ENCODE measurements at regions not wholly inside any gene's neighbourhood (a gene's known extent, or its start where the extent isn't known, plus 50 kb on each side); places are given as distances from the start of the nearest gene placed in this dataset.

GRCh38 chr9:27749838-27750237, 176.6 kb upstream of the C9orf72 start:
- peak overlapping the region; percentile 46; the same call in 1 of the 2 replicates for H3K27ac ChIP-seq (ENCODE audit: low read depth, low read length)
- peak; percentile 51 to 69 for DNase-seq (ENCODE audit: low read depth in 1 of 2, low spot score in 2 of 2)
- no peak overlapping the region for H4K5ac ChIP-seq (ENCODE audit: insufficient read length, low read depth, low read length)
- no peak overlapping the region for H4K8ac ChIP-seq (ENCODE audit: extremely low read depth, insufficient read depth, low read length)
- H3K4me2 ChIP-seq (ENCODE audit: insufficient read depth in 1 of 2, low read depth in 2 of 2, low read length in 2 of 2) = peak overlapping the region; percentile 45 to 56; a peak in 3 of 4 replicates
- peak overlapping the region; percentile 15 for H2BK20ac ChIP-seq (ENCODE audit: low read length)
- H4K20me1 ChIP-seq (replicated peaks in 1 of 2; ENCODE audit: control insufficient read depth in 1 of 2, insufficient read depth in 2 of 2, low read length in 2 of 2) = no peaks in the 10 kb centered on the region
- peaks cover 7 to 23% (median 14%) of the 10 kb centered on the region in 4 experiments for H3K4me1 ChIP-seq (replicated peaks in 1 of 4; ENCODE audit: control insufficient read depth in 3 of 4, insufficient read depth in 4 of 4, low read length in 3 of 4)
- H3K79me2 ChIP-seq (ENCODE audit: control insufficient read depth in 1 of 2, insufficient read depth in 2 of 2, low read length in 2 of 2) = no peaks in the 10 kb centered on the region
- no peak overlapping the region for H3K14ac ChIP-seq (ENCODE audit: insufficient read length)
- peak overlapping the region; percentile 30 for H2BK120ac ChIP-seq (replicated peaks; ENCODE audit: low read depth, low read length)
- H3K18ac ChIP-seq (ENCODE audit: extremely low read depth, low read length) = 0 out of 2 replicates have a peak overlapping the region, but pooled peaks have one; percentile 4
- no peaks in the 10 kb centered on the region for H3K27me3 ChIP-seq (replicated peaks in 1 of 4; ENCODE audit: control insufficient read depth in 3 of 4, extremely low read depth in 1 of 4, insufficient read depth in 3 of 4, low read length in 3 of 4)
- no peak overlapping the region for H2AFZ ChIP-seq (ENCODE audit: low read length)
- peak; percentile 98 for FAIRE-seq
- H2BK12ac ChIP-seq (ENCODE audit: low read depth, low read length) = peak overlapping the region; percentile 80
- H3K4me3 ChIP-seq (ENCODE audit: extremely low read depth in 1 of 4, insufficient read depth in 2 of 4, low read depth in 3 of 4, low read length in 4 of 4) = peak overlapping the region in 1 of 4 experiments; percentile 16; a peak in 1 of 8 replicates
- no peaks in the 10 kb centered on the region for H3K23me2 ChIP-seq (ENCODE audit: low read depth, low read length)
- no peaks in the 10 kb centered on the region for H3K79me1 ChIP-seq (ENCODE audit: low read depth, low read length)
- H3K36me3 ChIP-seq (ENCODE audit: control insufficient read depth in 2 of 4, insufficient read depth in 4 of 4, low read length in 3 of 4) = no peaks in the 10 kb centered on the region
- peak overlapping the region; percentile 69; the same call in 1 of the 2 replicates for H2BK5ac ChIP-seq (ENCODE audit: low read depth, low read length)
- H2AK5ac ChIP-seq (ENCODE audit: low read depth, low read length) = 0 out of 2 replicates have a peak overlapping the region, but pooled peaks have one; percentile 7
- H2BK15ac ChIP-seq (ENCODE audit: low read length) = no peak overlapping the region
- peak overlapping the region; percentile 2 for H3K56ac ChIP-seq (replicated peaks; ENCODE audit: insufficient read length, low read depth, low read length)
- CTCF ChIA-PET (ENCODE audit: partially characterized antibody) = interaction anchor here (1.6 kb wide), 1 partner anchor 23 kb away, joined by 3 read pairs; no protein-coding TSS in a partner anchor
- H3K4ac ChIP-seq (replicated peaks; ENCODE audit: insufficient read length, low read depth, low read length) = no peak overlapping the region
- H3K23ac ChIP-seq (ENCODE audit: insufficient read length) = no peak overlapping the region
- POLR2A ChIA-PET (ENCODE audit: partially characterized antibody) = no interaction called here
- no peaks in the 10 kb centered on the region for H3K9me3 ChIP-seq (ENCODE audit: insufficient read depth in 2 of 2, low read depth in 1 of 2, low read length in 1 of 2)
- H4K91ac ChIP-seq (replicated peaks; ENCODE audit: insufficient read length, low read length) = no peak overlapping the region
- H3K9ac ChIP-seq (replicated peaks in 1 of 4; ENCODE audit: extremely low read depth in 1 of 4, low read depth in 3 of 4, low read length in 3 of 4) = 0 out of 7 replicates have a peak overlapping the region, but pooled peaks of 1 of the 4 experiments have one; percentile 27
- WGBS, 2 experiments (ENCODE audit: extremely low coverage in 1 of 2, insufficient coverage in 1 of 2, insufficient read length in 1 of 2, insufficient replicate concordance in 2 of 2, low coverage in 1 of 2, low lambda C conversion rate in 2 of 2, missing lambda C conversion rate in 1 of 2) = 4% methylated on average over 2 of the region's 2 CpGs; no CpG with 5 or more reads in 1 of the 2 experiments
- peak; percentile 74 for TF ChIP-seq TEAD4 (IDR thresholded peaks at IDR 0.05; ENCODE audit: low read depth, low read length)
- TF ChIP-seq TAF7 (optimal IDR thresholded peaks at IDR 0.05; ENCODE audit: borderline replicate concordance, low read depth, low read length) = peak; percentile 27
- TF ChIP-seq JUND (IDR thresholded peaks at IDR 0.05; ENCODE audit: low read length) = peak; percentile 91
- TF ChIP-seq MAX (IDR thresholded peaks at IDR 0.05) = peak; percentile 83
- TF ChIP-seq RFX5 (IDR thresholded peaks at IDR 0.05; ENCODE audit: borderline replicate concordance, low read depth, low read length) = no peak
- TF ChIP-seq E2F6 (IDR thresholded peaks at IDR 0.05) = peak; percentile 38
- TF ChIP-seq RBBP5 (IDR thresholded peaks at IDR 0.05; ENCODE audit: borderline replicate concordance, low read depth, low read length) = no peak
- no peak; the same call in 1 of the 2 replicates for TF ChIP-seq TAF1 (IDR thresholded peaks at IDR 0.05; ENCODE audit: low read depth, low read length)
- peak; percentile 78 to 88; a peak in 2 of 4 replicates for TF ChIP-seq HDAC2 (IDR thresholded peaks at IDR 0.05; ENCODE audit: borderline replicate concordance in 1 of 2, low read depth in 2 of 2, low read length in 2 of 2)
- peak; percentile 76 for TF ChIP-seq YY1 (IDR thresholded peaks at IDR 0.05; ENCODE audit: low read depth, low read length)
- TF ChIP-seq RAD21 (IDR thresholded peaks at IDR 0.05 in 1 of 2, conservative IDR thresholded peaks at IDR 0.05 in 1 of 2; ENCODE audit: low read depth in 2 of 2, low read length in 2 of 2) = peak in 1 of 2 experiments; percentile 22; a peak in 1 of 4 replicates
- TF ChIP-seq TCF12 (IDR thresholded peaks at IDR 0.05; ENCODE audit: low read depth, low read length) = peak; percentile 98
